ENCODE measurements at regions not wholly inside any gene's neighbourhood (a gene's known extent, or its start where the extent isn't known, plus 50 kb on each side); places are given as distances from the start of the nearest gene placed in this dataset.
A peak's percentile ranks its signal among the peaks of the same experiment; 100 is the strongest.
"Not testable (repeated sequence)": the region's sequence is repeated elsewhere in the genome, so short reads cannot be mapped to it uniquely, and the experiment has no call there.

DNA sequence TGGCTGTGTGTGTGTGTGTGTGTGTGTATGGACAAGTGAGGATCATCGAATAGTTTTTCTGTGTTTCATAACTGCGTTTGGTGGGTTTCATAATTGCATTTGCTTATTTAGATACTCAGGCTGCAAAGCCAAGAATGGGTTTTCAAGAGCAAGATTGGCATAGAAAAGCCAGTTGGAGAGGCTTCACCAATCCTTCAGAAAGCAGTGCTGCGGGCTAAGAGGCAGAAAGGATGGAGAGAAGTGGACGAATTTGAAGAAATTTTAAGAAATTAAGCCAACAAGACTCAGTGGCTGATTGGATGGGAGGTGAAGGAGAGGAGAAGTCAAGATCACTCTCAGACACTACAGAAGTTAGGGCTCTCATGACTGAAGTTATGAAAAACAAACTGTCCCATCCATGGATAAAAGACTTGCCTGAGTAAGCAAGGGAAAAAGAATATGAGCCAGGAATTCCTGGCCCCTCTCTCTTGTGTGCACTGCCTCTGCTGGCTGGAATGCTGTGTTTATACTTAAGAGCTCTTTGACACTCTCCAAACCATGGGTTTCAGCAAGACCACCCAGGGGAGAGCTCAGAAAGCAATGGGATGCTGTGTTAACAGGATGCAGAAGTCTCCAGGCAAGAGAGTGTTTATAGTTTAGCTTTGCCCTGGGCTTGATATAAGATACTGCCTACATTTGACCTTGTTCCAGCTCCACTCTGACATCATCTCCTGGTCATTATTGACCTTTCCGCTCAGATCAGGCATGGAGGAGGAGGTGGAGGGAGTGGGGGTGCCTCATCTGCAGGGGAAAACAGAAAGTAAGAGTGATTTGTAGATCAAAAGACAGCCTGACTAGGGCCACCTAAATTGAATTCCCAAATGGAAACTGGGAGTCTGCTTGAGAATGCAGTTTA, 232.0 kb upstream of the PLXNA2 start:
- H3K27ac ChIP-seq: no peak overlapping the region
- TF ChIP-seq, protein P1, sequence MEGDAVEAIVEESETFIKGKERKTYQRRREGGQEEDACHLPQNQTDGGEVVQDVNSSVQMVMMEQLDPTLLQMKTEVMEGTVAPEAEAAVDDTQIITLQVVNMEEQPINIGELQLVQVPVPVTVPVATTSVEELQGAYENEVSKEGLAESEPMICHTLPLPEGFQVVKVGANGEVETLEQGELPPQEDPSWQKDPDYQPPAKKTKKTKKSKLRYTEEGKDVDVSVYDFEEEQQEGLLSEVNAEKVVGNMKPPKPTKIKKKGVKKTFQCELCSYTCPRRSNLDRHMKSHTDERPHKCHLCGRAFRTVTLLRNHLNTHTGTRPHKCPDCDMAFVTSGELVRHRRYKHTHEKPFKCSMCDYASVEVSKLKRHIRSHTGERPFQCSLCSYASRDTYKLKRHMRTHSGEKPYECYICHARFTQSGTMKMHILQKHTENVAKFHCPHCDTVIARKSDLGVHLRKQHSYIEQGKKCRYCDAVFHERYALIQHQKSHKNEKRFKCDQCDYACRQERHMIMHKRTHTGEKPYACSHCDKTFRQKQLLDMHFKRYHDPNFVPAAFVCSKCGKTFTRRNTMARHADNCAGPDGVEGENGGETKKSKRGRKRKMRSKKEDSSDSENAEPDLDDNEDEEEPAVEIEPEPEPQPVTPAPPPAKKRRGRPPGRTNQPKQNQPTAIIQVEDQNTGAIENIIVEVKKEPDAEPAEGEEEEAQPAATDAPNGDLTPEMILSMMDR (IDR thresholded peaks at IDR 0.05): peak; percentile 38
- no peak for TF ChIP-seq ZFX (IDR thresholded peaks at IDR 0.05; ENCODE audit: borderline replicate concordance)

- TF ChIP-seq, protein P1 (IDR thresholded peaks at IDR 0.05): no peak
- no peak for TF ChIP-seq ZFX (IDR thresholded peaks at IDR 0.05; ENCODE audit: borderline replicate concordance)
- no peak overlapping the region for H3K27ac ChIP-seq
Observed at GRCh38 chr1:208476846-208477170, 232.6 kb upstream of the PLXNA2 start.

DNA sequence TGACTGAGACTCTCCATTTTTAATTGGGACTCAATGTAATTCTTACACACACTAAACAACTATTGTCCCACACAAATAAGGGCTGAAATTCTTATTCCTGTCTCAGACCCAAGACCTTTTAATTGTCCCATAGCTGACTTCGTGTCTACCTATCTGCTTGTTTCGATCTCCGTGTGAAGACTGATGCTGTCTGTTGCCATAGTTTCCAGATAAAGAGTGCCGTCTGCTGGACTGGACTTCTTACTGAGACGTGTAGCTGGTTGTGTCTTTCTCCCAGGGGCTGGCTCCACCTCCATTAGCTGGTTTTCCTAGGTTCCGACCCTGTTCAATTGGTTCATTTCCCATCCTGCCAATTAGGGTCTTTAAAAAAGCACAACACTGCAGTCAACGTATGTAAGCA, 235.3 kb upstream of the PLXNA2 start:
- no peak for TF ChIP-seq ZFX (IDR thresholded peaks at IDR 0.05; ENCODE audit: borderline replicate concordance)
- TF ChIP-seq, protein P1 (IDR thresholded peaks at IDR 0.05): no peak
- H3K27ac ChIP-seq: no peak overlapping the region

GRCh38 chr1:208485512-208485911, 241.3 kb upstream of the PLXNA2 start:
- TF ChIP-seq, protein P1 (IDR thresholded peaks at IDR 0.05): no peak
- no peak for TF ChIP-seq ZFX (IDR thresholded peaks at IDR 0.05; ENCODE audit: borderline replicate concordance)
- no peak overlapping the region for H3K27ac ChIP-seq

GRCh38 chr1:208486677-208487076, 242.5 kb upstream of the PLXNA2 start:
- TF ChIP-seq, protein P1 (IDR thresholded peaks at IDR 0.05): no peak
- no peak for TF ChIP-seq ZFX (IDR thresholded peaks at IDR 0.05; ENCODE audit: borderline replicate concordance)
- H3K27ac ChIP-seq: no peak overlapping the region

DNA sequence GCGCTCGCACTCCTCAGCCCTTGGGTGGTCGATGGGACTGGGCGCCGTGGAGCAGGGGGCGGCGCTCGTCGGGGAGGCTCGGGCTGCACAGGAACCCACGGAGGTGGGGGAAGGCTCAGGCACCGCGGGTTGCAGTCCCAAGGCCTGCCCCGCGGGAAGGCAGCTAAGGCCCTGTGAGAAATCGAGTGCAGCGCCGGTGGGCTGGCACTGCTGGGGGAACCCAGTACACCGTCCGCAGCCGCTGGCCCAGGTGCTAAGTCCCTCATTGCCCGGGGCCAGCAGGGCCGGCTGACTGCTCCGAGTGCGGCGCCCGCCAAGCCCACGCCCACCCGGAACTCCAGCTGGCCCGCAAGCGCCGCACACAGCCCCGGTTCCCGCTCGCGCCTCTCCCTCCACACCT, 244.2 kb upstream of the PLXNA2 start:
- not testable (repeated sequence) for H3K27ac ChIP-seq

GRCh38 chr1:208496467-208497371, 252.5 kb upstream of the PLXNA2 start:
- no peak overlapping the region for H3K27ac ChIP-seq
- TF ChIP-seq, protein P1 (IDR thresholded peaks at IDR 0.05): no peak
- no peak for TF ChIP-seq ZFX (IDR thresholded peaks at IDR 0.05; ENCODE audit: borderline replicate concordance)
